GM12875 (cell line): ENCODE measurements at regions not wholly inside any gene's neighbourhood (a gene's known extent, or its start where the extent isn't known, plus 50 kb on each side); places are given as distances from the start of the nearest gene placed in this dataset.

ENCODE experiments used
- H3K4me3 ChIP-seq: one replicate; pipeline ENCODE4 v1.5.1; 2011; ENCODE audit warnings: low read depth, low read length, control low read depth
- TF ChIP-seq, protein P1 (sequence below): IDR thresholded peaks from 2 replicates; pipeline ENCODE4 v1.5.1; 2011; ENCODE audit warnings: low read depth, mild to moderate bottlenecking, control low read depth, inconsistent platforms, low read length, moderate library complexity, borderline replicate concordance; ENCODE audit not compliant: insufficient read depth

DNA sequence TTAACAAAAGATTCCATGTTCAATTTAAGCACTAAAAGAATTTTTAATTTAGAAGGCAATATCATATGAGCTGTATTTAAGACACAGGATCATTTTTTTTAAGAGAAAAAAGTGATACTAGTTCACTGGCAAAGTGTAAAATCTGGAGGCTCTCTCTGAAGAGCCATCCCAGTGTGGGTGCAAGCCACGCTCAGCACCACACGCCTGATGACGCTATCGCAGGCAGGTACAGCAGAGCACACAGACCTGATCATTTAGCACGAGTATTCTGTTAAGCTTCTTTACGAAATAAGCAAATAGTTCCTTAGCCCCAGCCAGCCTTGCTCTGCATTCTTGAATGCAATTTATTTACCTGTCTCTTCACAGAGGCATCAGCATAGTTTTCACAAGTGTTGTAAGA, 198.6 kb downstream of the SIPA1L2 start:
- H3K4me3 ChIP-seq, result no peak overlapping the region
- TF ChIP-seq, protein P1, sequence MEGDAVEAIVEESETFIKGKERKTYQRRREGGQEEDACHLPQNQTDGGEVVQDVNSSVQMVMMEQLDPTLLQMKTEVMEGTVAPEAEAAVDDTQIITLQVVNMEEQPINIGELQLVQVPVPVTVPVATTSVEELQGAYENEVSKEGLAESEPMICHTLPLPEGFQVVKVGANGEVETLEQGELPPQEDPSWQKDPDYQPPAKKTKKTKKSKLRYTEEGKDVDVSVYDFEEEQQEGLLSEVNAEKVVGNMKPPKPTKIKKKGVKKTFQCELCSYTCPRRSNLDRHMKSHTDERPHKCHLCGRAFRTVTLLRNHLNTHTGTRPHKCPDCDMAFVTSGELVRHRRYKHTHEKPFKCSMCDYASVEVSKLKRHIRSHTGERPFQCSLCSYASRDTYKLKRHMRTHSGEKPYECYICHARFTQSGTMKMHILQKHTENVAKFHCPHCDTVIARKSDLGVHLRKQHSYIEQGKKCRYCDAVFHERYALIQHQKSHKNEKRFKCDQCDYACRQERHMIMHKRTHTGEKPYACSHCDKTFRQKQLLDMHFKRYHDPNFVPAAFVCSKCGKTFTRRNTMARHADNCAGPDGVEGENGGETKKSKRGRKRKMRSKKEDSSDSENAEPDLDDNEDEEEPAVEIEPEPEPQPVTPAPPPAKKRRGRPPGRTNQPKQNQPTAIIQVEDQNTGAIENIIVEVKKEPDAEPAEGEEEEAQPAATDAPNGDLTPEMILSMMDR, result no peak

DNA sequence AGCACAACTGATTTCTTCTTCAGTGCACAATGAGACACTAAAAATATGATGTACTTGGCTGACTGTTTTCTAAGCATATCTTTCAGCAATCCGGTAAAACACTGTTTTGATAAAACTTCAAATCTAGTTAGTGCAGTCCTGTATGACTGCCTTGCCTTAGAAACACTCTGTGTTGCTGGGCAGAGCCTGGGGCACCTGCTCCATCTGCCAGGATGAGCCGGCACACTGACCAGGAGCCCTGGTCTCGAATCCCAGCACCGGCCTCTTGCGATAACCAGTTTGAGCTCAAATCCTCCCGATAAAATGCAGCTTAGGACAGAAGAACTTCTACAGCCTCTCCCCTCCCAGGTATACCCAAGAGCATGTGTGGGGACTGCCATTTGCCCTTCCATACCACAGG, 199.5 kb downstream of the SIPA1L2 start:
- TF ChIP-seq, protein P1, result no peak
- no peak overlapping the region for H3K4me3 ChIP-seq

DNA sequence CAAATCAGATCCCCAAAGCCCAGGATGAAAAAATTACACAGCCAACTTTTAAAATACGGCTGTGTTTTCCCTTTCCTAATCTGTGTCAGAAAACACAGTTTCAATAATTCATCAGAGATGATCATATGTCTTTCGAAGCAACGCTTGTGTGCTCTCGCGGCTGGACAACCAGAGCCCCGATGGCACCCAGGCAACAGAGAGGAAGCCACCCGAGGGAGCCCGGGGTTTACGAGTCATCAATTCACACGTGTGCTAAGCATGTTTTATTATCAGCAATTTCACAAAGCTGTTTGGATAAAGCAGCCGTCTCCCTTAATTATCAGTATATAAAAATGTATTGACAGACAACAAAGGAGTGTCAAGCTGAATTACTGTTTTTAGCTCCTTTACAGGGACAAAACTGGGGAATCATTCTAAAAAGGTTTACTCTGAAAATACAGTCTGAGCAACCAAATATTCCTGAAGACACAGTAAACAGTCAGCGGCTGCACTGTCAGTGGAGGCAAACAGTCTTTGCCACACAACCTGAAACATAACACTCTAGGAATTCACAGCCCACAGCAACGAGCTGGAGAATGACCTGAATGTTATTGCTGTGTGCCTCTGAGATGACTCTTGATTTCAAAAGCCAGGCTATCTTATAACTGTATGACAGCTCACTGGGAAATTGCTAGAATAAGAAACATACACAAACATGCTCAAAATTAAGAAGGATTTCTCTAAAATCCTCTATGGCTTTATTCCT, 201.0 kb downstream of the SIPA1L2 start:
- TF ChIP-seq, protein P1, result no peak
- no peak overlapping the region for H3K4me3 ChIP-seq

DNA sequence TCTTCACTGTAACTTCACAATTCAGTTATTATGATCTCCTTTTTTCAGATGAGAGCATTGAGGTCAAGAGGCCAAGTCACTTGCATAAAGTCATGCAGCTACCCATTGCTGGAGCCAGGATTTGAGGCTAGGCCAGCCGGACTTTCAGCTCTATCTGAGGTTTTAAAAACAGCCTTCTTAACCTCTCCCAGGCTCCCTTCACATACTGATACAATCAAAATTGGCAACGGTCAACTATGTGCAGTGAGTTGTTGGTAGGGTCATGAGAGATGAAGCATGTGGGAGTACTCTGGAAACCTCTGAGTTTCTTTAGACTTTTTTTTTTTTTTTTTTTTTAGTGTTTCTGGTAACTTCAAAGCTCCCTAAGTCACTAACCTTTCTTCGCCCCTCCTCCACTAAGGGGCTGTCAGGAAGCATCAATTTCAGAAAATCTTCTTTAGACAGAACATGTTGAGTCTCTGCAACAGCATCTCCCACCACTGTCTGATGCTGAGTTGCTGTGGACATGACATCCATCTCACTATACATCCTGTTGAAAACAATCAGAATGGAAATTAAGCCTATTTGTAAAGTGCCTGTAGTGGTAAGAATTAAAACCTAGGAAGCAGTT, 201.8 kb downstream of the SIPA1L2 start:
- H3K4me3 ChIP-seq, result no peak overlapping the region
- TF ChIP-seq, protein P1, result no peak

DNA sequence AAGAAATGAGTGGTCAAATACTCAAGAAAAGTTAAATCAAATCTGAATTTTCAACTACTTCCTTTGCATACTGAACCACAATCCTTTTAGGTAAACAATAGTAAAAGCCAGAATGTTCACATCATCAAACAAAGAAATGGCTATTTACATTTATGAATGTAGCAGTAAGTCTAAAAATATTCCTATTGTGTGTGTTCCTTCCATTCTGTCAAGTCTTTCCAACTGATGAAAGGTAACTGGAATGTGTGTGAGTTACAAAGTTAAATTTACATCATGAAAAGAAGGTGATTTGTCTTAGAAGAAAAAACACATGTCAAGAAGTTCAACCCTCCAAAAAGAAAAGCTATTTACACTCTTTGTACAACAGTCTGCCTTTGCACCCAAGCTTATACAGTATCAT, 203.1 kb downstream of the SIPA1L2 start:
- TF ChIP-seq, protein P1, result no peak
- H3K4me3 ChIP-seq, result no peak overlapping the region

DNA sequence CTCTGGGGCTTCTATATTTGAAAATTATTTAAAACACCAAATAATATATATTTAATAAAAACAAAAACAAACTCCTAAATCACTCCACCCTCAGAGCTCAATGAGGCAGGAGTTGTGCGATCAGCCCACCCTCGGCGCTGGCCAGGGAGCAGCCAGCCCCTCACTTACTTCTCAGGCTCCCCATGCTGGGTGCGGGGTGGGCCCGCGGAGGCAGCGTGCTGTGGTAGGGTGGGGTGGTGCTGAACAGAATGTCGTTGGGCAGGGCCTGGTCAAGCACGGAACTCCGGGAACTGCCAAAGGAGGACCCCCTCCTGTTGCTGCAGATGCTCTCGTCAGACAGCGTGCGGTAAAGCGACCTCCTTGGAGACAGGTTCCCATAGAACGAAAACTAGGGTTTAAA, 204.5 kb downstream of the SIPA1L2 start:
- H3K4me3 ChIP-seq, result no peak overlapping the region
- TF ChIP-seq, protein P1, result no peak

DNA sequence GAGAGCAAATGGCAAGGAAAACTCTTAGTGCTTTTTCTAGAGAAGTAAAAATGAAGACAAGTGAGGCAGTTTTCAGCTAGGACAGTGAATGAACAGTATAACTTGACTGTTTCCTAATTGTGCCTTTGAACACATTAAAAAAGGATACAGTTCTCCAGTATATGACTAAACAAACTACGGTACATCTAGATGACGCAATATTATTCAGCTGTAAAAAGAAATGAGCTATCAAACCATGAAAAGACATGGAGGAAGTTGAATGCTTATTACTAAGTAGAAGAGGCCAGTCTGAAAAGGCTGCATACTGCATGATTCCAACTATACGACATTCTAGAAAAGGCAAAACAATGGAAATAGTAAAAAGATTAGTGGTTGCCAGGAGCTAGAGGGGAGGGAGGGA, 206.3 kb downstream of the SIPA1L2 start:
- no peak overlapping the region for H3K4me3 ChIP-seq
- TF ChIP-seq, protein P1, result no peak
